GM10266 (cell line): ENCODE measurements at regions not wholly inside any gene's neighbourhood (a gene's known extent, or its start where the extent isn't known, plus 50 kb on each side); places are given as distances from the start of the nearest gene placed in this dataset.

ENCODE experiments used
- DNase-seq: peaks from one replicate; pipeline ENCODE4 v3.0.0; 2012; ENCODE audit errors: extremely low spot score
- TF ChIP-seq, protein P1 (sequence below): IDR thresholded peaks from 2 replicates; pipeline ENCODE4 v1.5.1; 2012; ENCODE audit warnings: mild to moderate bottlenecking, low read depth; ENCODE audit not compliant: control insufficient read depth, insufficient read depth; ENCODE audit errors: missing control alignments

DNA sequence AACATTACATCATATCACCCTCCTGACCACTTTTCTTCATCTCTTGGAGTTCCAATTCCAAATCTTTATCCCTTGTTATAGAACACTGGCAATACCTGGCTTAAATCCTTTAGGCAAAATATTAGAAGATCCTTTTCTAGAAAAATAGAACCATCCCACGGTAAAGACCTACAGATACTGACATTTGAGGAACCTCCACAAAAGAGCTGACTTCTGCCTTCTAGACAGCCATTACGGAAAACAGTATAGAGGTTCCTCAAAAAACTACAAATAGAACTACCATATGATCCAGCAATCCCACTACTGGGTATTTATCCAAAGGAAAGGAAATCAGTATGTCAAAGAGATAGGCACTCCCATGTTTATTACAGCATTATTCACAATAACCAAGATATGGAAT lies 241.7 kb upstream of the AMIGO2 start:
- TF ChIP-seq, protein P1, sequence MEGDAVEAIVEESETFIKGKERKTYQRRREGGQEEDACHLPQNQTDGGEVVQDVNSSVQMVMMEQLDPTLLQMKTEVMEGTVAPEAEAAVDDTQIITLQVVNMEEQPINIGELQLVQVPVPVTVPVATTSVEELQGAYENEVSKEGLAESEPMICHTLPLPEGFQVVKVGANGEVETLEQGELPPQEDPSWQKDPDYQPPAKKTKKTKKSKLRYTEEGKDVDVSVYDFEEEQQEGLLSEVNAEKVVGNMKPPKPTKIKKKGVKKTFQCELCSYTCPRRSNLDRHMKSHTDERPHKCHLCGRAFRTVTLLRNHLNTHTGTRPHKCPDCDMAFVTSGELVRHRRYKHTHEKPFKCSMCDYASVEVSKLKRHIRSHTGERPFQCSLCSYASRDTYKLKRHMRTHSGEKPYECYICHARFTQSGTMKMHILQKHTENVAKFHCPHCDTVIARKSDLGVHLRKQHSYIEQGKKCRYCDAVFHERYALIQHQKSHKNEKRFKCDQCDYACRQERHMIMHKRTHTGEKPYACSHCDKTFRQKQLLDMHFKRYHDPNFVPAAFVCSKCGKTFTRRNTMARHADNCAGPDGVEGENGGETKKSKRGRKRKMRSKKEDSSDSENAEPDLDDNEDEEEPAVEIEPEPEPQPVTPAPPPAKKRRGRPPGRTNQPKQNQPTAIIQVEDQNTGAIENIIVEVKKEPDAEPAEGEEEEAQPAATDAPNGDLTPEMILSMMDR, result no peak

DNA sequence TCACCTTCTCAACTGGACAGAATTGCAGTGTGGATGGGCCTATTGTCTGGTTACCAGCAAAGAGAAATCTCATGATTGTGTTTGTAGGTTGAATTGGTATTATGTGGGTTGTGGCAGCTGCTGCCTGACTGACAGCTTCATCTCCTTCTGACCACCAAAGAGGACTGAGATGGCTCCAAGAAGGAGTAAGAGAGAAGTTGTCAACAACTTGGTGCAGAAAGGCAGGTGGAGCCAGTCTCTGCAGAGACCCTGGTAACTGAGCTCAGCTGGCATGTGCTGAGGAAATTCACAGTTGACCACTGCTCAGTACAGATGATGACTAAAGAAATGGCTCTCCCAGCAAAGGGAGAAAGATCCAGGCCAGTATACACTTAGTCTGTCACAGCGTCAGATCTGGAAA lies 240.0 kb upstream of the AMIGO2 start:
- TF ChIP-seq, protein P1, result no peak
- no peak for DNase-seq

More for the DNA sequence above, 241.7 kb upstream of the AMIGO2 start:
- DNase-seq, result no peak

DNA sequence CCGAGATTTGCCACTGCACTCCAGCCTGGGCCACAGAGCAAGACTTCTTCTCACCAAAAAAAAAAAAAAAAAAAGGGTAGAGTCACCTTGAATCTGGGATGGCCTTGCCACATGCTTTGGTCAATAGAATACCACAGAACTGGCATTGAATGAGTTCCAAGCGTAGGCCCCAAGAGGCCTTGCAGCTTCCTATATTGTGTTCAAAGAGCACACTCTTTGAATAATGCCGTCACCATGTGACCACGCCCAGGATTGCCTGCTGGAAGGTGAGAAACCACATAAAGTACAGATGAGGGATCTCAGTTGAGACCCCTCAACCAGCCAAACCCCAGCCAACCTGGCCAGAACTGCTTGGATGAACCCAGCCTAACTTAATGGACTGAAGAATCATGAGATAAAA lies 239.2 kb upstream of the AMIGO2 start:
- TF ChIP-seq, protein P1, result no peak
- DNase-seq, result no peak

DNA sequence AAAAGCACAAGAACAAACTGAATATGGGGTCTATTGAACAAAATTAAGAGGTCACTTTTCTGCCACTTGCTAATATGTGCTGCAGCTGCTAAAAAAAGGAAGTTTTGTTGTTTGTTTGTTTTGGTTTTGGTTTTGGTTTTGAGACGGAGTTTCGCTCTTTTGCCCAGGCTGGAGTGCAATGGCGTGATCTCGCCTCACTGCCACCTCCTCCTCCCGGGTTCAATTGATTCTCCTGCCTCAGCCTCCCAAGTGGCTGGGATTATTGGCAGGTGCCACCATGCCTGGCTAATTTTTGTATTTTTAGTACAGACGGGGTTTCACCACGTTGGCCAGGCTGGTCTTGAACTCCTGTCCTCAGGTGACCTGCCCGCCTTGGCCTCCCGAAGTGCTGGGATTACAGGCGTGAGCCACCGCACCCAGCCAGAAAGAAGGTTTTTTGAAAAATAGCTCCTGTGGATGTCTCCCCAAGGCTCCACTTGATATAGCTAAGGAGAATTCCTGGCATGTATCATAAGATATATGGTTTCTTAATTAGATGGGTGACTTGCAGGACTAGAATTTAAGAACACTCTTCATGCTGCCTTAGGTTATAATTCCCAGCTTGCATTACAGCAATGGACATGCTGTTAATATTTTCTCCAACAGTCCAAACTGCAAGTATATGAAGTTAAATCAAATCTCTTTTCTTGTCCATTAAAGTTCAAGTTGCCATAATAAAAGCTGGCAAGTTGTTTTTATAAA lies 237.6 kb upstream of the AMIGO2 start:
- TF ChIP-seq, protein P1, result no peak
- no peak for DNase-seq

DNA sequence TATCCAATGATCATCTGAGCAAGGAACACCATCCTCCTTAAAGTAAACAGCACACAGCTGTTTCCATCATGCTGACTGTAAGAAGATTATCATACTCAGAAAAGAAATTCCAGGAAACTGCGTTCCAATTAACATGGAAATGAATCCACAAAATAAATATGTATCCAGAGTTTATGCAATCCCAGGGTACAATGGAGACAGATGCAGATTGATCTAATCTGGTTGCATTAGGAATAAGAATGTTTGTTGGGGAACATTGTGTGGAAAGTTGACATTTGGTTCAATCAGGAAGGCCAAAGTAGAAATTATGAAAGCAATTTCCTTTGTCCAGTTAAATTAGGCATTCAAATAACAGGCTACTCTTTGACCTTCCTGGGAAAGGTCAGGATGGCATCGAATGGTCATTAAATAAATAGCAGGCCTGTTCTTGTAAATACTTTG lies 236.9 kb upstream of the AMIGO2 start:
- TF ChIP-seq, protein P1, result no peak
- DNase-seq, result no peak

DNA sequence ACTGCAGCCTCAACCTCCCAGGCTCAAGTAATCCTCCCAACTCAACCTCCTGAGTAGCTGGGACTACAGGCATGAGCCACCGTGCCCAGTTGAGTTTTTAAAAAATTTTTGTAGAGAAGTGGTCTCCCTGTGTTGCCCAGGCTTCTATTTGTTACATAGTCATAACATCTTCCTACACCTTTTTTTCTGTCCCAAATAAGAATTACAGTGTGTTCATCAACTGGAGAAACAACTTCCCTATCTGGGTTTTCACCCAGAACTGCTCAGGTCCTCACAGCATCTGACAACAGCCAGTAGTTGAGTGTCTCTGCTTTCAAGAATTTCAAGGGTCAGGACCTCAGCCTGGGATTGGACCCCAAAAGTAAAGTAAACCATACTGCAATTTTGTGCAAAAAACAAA lies 235.2 kb upstream of the AMIGO2 start:
- TF ChIP-seq, protein P1, result no peak
- no peak for DNase-seq

DNA sequence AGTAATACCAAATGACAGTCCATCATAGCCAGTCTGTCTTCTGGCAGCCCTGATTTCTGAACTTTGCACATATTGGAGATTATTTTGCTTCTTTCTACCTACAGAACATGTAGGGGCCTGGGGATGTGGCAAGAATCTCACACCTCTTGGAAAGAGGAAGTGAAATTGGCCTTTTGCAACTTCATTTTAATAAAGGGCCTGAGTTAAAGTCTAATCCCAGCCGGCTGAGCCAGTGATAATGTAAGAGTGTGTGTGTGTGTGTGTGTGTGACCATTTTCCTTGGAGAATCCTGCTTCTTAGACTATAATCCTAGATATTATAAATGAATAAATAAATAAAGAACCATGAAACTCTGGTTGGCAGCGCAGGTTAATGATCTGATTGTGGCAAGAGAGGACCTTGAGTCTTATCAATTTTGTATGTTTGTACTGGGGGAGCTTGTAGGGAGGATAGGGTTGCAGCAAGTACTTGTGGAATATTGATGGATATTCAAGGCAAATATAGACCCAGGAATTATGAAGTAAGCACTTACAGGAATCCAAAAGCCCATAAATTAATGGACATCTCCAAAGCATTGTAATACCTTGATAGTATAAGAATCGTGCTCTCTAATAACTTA lies 233.2 kb upstream of the AMIGO2 start:
- peak; percentile 59 for DNase-seq
- TF ChIP-seq, protein P1, result no peak
